Breast epithelium (tissue), 4 donors: ENCODE measurements at regions not wholly inside any gene's neighbourhood (a gene's known extent, or its start where the extent isn't known, plus 50 kb on each side); places are given as distances from the start of the nearest gene placed in this dataset.

Source experiments
- DNase-seq, 2 donors: peaks; one replicate each; pipeline ENCODE4 v3.0.0-alpha.2; 2019; ENCODE audit warnings: low spot score in 2 of 2
- H3K27ac ChIP-seq, 2 donors: fragments of 200-600 bp; sonication (generic) in 1 of 2; one replicate each; pipeline ENCODE4 v1.5.1; 2016 to 2019; ENCODE audit warnings: mild to moderate bottlenecking in 1 of 2
- H3K27me3 ChIP-seq, 2 donors: fragments of 200-600 bp; sonication (generic) in 1 of 2; one replicate each; pipeline versions ENCODE4 v1.5.1 to v1.6.0; 2017 to 2019; ENCODE audit warnings: control low read depth in 1 of 2, mild to moderate bottlenecking in 1 of 2
- H3K36me3 ChIP-seq: fragments of 200-600 bp; one replicate; pipeline ENCODE4 v1.5.1; 2019
- H3K4me1 ChIP-seq, 2 donors: fragments of 200-600 bp; sonication (generic); one replicate each; pipeline ENCODE4 v1.5.1; 2016 to 2019; ENCODE audit warnings: control low read depth in 1 of 2
- H3K4me3 ChIP-seq, 3 donors: fragments of 200-600 bp; sonication (generic); 1 replicate in 2 of 3; 2 replicates in 1 of 3; pipeline ENCODE4 v1.5.1; 2016 to 2019; ENCODE audit warnings: mild to moderate bottlenecking in 3 of 3, moderate library complexity in 2 of 3
- H3K9me3 ChIP-seq, 2 donors: fragments of 200-600 bp; sonication (generic) in 1 of 2; one replicate each; pipeline ENCODE4 v1.5.1; 2016 to 2019; ENCODE audit warnings: control low read depth in 1 of 2
- POLR2A ChIP-seq: fragments of 450-650 bp; IDR thresholded peaks from one replicate; pipeline ENCODE4 v1.6.1; 2016; ENCODE audit warnings: antibody characterized with exemption, mild to moderate bottlenecking, moderate library complexity
- POLR2AphosphoS5 ChIP-seq, 3 donors: sonication (generic); formaldehyde crosslinking; IDR thresholded peaks; one replicate each; pipeline ENCODE4 v1.6.1; 2017; ENCODE audit warnings: antibody characterized with exemption in 3 of 3
- intact Hi-C: fragments of 100-400 bp; cut with DNase I; formaldehyde crosslinking; loops from one replicate; pipeline ENCODE4 v1.15.1; 2023; ENCODE audit warnings: low total_unique reads
- TF ChIP-seq, protein P1 (sequence below), 3 donors: fragments of 450-650 bp; IDR thresholded peaks; one replicate each; pipeline ENCODE4 v1.5.1; 2016 to 2017; ENCODE audit warnings: antibody characterized with exemption in 3 of 3, mild to moderate bottlenecking in 3 of 3, moderate library complexity in 3 of 3

DNA sequence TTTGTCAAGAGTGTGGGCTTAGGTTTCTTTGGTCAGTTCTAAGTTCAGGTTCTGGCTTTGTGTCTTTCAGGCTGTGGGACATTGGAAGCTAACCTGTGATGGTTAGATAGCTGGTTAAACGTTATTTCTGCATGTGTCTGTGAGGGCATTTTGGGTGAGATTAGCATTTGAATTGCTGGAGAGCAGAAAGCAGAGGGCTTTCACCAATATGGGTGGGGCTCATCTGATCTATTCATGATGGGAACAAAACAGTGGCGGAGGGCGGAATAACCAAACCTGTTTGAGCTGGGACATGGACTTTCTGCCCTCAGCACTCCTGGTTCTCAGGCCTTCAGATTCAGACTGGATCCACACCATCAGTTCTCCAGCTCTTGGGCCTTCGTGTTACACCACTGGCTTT is 195.4 kb downstream of the KLF13 start:
- H3K4me1 ChIP-seq: no peaks in the 10 kb centered on the region
- no peak overlapping the region for H3K4me3 ChIP-seq
- intact Hi-C loops: no loop called here
- TF ChIP-seq POLR2A (no peak), POLR2AphosphoS5 (IDR thresholded peaks at IDR 0.05) (no peak)
- TF ChIP-seq, protein P1, sequence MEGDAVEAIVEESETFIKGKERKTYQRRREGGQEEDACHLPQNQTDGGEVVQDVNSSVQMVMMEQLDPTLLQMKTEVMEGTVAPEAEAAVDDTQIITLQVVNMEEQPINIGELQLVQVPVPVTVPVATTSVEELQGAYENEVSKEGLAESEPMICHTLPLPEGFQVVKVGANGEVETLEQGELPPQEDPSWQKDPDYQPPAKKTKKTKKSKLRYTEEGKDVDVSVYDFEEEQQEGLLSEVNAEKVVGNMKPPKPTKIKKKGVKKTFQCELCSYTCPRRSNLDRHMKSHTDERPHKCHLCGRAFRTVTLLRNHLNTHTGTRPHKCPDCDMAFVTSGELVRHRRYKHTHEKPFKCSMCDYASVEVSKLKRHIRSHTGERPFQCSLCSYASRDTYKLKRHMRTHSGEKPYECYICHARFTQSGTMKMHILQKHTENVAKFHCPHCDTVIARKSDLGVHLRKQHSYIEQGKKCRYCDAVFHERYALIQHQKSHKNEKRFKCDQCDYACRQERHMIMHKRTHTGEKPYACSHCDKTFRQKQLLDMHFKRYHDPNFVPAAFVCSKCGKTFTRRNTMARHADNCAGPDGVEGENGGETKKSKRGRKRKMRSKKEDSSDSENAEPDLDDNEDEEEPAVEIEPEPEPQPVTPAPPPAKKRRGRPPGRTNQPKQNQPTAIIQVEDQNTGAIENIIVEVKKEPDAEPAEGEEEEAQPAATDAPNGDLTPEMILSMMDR (IDR thresholded peaks at IDR 0.05): no peak
- DNase-seq: peak in 1 of 2 donors; percentile 14
- H3K27me3 ChIP-seq: no peaks in the 10 kb centered on the region
- no peaks in the 10 kb centered on the region for H3K9me3 ChIP-seq
- no peaks in the 10 kb centered on the region for H3K36me3 ChIP-seq
- no peak overlapping the region for H3K27ac ChIP-seq

DNA sequence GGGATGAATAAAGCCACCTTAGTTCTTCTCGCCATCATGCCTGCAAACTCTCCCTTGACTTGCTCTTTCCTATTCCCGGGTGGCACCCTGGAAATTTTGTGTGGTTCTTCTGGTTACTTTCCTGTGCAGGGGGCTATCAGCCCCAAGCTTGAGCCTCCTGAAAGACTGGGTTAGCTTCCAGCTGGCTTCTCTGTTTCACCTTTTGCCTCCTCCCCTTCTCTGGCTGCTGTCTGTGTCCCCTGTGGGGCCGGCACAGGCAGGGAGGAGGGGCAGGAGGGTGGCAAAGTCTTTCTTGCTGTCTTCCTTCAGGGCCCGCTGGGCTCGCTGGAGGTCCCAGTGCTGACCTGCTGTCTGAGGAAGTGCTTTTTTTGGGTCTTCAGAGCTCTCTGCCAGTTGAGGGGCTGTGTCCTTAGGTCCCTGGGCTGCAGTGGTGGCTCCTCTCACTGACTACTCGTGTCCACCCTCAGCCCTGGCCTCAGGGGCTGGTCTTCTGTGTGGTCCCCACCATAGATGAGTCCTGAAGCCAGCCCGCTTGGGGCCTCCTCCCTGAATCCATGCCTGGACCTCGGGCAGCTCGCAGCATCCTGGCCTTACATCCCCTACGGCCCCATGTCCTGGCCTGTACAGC is 196.5 kb downstream of the KLF13 start:
- no peak overlapping the region for H3K4me3 ChIP-seq
- intact Hi-C loops: no loop called here
- H3K36me3 ChIP-seq: no peaks in the 10 kb centered on the region
- DNase-seq: peak in 1 of 2 donors; percentile 11
- H3K9me3 ChIP-seq: no peaks in the 10 kb centered on the region
- H3K27me3 ChIP-seq: no peaks in the 10 kb centered on the region
- no peak overlapping the region for H3K27ac ChIP-seq
- TF ChIP-seq, protein P1 (IDR thresholded peaks at IDR 0.05): no peak
- TF ChIP-seq POLR2A: no peak
- TF ChIP-seq POLR2AphosphoS5 (IDR thresholded peaks at IDR 0.05): no peak
- no peaks in the 10 kb centered on the region for H3K4me1 ChIP-seq

DNA sequence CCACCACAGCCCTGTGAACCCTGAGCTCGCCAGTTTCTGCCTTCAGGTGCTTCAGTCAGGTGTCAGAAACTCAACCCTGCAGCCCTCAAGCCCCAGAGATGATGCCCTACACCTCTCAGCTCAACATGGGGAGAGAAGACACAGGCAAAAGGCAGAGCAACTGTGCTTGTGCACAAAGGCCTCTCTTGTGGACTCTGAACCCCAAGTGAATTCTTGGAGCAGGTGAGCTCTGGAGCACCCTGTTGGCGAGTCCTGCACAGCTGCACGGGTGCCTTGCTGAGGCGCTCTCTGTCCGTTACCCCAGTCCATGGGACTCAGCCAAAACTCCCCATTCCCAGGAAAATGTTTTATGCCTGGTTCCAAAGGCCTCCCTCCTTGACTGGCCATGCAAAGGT is 197.0 kb downstream of the KLF13 start:
- TF ChIP-seq POLR2A (no peak), POLR2AphosphoS5 (IDR thresholded peaks at IDR 0.05) (no peak)
- TF ChIP-seq, protein P1 (IDR thresholded peaks at IDR 0.05): no peak
- H3K4me1 ChIP-seq: no peaks in the 10 kb centered on the region
- no peak overlapping the region for H3K4me3 ChIP-seq
- no peaks in the 10 kb centered on the region for H3K36me3 ChIP-seq
- intact Hi-C loops: no loop called here
- H3K27ac ChIP-seq: no peak overlapping the region
- peak in 1 of 2 donors; percentile 11 for DNase-seq
- no peaks in the 10 kb centered on the region for H3K27me3 ChIP-seq
- no peaks in the 10 kb centered on the region for H3K9me3 ChIP-seq

DNA sequence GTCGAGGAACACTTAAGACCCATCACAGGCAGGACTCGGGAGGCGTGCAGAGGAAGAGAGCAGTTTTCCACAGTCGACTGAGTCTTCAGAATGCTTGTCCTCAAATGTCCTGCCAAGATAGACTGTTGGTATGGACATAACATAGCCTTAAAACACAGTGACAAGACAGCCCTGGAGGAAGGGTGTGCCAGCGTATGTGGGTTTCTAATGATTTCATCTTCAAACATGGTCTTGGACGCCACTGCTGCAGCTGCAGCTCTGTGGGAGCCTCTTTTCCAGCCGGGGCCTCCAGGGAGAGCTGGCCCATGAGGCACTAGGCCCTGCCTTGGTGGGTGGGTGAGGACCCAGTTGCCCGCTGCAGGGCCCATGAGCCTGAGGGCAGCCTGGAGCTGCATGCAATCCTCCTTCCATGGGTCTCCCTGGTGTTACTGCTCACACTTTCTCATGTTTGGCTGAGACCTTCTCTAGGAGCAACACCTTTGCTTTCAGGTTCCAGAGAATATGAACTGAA is 198.6 kb downstream of the KLF13 start:
- H3K27ac ChIP-seq: no peak overlapping the region
- H3K36me3 ChIP-seq: no peaks in the 10 kb centered on the region
- H3K4me3 ChIP-seq: no peak overlapping the region
- DNase-seq: peak in 1 of 2 donors; percentile 7
- no peaks in the 10 kb centered on the region for H3K27me3 ChIP-seq
- no peaks in the 10 kb centered on the region for H3K4me1 ChIP-seq
- intact Hi-C loops: no loop called here
- H3K9me3 ChIP-seq: no peaks in the 10 kb centered on the region
- TF ChIP-seq POLR2AphosphoS5 (IDR thresholded peaks at IDR 0.05) (no peak), POLR2A (no peak)
- TF ChIP-seq, protein P1 (IDR thresholded peaks at IDR 0.05): no peak

DNA sequence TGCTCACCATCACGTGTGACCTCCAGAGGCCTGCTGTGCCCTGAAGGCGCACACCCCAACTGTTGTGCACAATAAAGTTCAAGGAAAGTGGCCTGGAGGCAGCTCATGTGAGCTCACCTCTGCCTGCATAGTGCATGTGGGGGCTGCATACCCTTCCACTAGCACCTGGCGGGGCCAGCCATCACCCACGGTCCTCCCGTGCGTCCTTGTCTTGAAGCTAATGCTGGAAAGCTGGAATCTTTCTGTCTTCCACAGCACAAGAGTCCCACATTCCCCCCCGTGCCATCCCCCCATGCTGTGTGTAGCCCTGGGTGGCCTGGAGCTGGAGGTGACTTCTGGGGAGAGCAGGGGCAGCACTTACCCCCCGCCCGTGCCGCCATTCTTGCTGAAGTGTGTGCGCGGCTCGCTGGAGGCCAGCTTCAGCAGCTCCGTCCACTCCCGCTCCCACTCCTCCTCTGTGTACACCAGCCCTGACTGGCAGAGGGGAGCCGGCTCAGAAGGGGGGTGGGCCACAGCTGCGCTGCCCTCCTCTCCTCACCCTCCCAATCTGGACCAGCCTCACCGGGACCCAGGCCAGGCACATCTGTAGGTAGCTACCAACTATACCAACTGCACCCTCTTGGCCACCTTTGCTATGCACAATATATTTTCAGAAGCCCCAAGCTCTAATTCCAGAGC is 199.5 kb downstream of the KLF13 start:
- intact Hi-C loops: no loop called here
- no peaks in the 10 kb centered on the region for H3K9me3 ChIP-seq
- H3K4me3 ChIP-seq: no peak overlapping the region
- H3K27me3 ChIP-seq: no peaks in the 10 kb centered on the region
- TF ChIP-seq, protein P1 (IDR thresholded peaks at IDR 0.05): no peak
- no peak for TF ChIP-seq POLR2AphosphoS5 (IDR thresholded peaks at IDR 0.05)
- no peak for TF ChIP-seq POLR2A
- H3K4me1 ChIP-seq: no peaks in the 10 kb centered on the region
- DNase-seq: peak in 1 of 2 donors; percentile 13
- H3K27ac ChIP-seq: no peak overlapping the region
- H3K36me3 ChIP-seq: no peaks in the 10 kb centered on the region
